ENCODE measurements at regions not wholly inside any gene's neighbourhood (a gene's known extent, or its start where the extent isn't known, plus 50 kb on each side); places are given as distances from the start of the nearest gene placed in this dataset.

DNA sequence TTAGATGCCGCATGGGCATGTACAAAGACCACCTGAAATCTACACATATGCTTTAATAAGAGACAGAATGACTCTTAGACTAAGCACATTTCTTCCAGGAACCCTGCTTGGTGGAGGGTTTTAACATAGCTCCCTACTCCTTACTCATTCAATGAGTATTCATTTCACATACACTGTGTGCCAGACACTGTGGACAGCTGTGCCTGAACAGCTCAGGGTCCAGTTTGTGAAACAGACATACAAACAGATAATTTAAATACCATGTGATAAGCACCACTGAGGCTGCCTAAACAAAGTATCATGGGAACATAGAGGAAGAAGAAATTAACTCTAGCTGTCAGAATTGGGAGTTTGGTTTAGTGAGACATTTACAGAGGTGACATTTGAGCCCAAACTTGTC is 65.2 kb upstream of the ITPRID1 start:
- no peak for DNase-seq (ENCODE audit: low read depth, low spot score)
- no peak overlapping the region for H3K27ac ChIP-seq

- no peak overlapping the region for H3K27ac ChIP-seq
- DNase-seq (ENCODE audit: low read depth, low spot score): no peak
These were observed 58.0 kb upstream of the ITPRID1 start for GRCh38 chr7:31455844-31456243.

DNA sequence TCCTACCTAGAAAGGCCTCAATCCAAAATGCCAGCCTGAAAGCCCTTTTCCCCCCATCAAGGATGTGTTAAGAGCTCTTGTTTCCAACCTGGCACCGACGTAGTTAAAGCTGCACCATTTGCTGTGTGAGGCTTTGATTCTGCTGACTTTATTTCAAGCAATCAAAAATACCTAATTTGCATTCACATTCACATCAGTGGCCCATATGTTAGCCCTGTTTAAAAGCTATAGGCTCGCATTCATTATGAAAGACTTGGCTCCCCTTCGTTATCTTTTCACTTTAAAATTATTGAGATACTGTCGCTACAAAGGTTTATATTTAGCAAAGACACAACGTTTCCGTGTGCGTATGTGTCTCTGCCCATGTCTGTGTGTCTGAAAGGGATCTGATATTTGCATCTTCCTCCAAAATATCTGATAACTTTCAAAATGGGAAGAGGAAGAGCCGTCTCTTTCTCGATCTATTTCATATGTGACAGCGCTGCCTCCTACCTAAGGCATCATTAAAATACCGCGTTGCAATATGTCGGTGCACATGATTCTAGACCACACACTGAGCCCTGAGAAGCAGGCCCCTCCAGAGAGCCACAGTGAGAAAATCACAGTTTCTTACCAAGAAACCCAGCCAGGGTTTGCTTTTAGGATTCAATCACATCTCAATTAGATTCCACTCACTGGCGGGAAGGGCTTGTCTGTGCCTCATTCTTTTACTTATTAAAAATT is 57.1 kb upstream of the ITPRID1 start:
- no peak for DNase-seq (ENCODE audit: low read depth, low spot score)
- no peak overlapping the region for H3K27ac ChIP-seq

DNA sequence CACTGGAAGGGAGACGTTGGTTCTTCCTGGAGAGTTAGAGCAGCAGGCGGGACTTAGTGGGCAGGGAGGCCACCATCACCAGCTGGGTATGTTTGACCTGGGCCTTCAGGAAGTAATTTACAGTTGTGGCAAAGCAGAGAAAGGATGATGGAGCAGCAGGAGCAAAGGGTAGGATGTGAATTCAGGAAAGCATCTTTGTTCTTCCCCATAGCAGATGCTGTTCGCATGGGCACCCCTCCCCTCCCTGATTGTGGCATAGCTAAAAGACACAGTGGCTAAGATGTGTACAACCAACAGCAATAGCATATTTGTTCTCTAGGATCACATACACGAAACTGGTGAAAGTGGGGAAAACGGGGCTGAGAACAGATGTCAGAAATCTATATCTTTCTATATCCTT is 56.3 kb upstream of the ITPRID1 start:
- no peak for DNase-seq (ENCODE audit: low read depth, low spot score)

GRCh38 chr7:31458203-31458602 is 55.7 kb upstream of the ITPRID1 start:
- no peak for DNase-seq (ENCODE audit: low read depth, low spot score)
- H3K27ac ChIP-seq: no peak overlapping the region

More for the DNA sequence above, 56.3 kb upstream of the ITPRID1 start:
- H3K27ac ChIP-seq: no peak overlapping the region

DNA sequence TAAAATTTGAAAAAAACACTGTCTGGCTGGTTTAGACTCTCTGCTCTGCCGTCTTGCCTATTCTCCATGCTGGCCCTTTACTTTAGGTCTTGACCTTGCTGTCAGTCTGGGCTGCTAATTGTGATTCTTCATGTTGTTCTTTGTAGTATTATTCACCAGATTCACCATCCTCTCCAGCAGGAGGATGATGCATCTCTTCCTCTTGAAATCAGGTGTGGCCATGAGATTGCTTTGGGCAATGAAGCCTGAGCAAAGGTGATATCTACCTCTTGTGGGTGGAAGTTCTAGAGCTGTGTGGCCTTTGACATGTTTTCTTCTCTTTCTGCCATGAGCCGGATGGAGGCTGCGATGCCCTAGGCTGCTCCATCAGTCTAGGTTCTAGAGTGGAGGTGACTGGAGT is 51.3 kb upstream of the ITPRID1 start:
- DNase-seq (ENCODE audit: low read depth, low spot score): no peak
- no peak overlapping the region for H3K27ac ChIP-seq

All from epithelial cell of prostate (primary cell).